ENCODE measurements at regions not wholly inside any gene's neighbourhood (a gene's known extent, or its start where the extent isn't known, plus 50 kb on each side); places are given as distances from the start of the nearest gene placed in this dataset.

DNA sequence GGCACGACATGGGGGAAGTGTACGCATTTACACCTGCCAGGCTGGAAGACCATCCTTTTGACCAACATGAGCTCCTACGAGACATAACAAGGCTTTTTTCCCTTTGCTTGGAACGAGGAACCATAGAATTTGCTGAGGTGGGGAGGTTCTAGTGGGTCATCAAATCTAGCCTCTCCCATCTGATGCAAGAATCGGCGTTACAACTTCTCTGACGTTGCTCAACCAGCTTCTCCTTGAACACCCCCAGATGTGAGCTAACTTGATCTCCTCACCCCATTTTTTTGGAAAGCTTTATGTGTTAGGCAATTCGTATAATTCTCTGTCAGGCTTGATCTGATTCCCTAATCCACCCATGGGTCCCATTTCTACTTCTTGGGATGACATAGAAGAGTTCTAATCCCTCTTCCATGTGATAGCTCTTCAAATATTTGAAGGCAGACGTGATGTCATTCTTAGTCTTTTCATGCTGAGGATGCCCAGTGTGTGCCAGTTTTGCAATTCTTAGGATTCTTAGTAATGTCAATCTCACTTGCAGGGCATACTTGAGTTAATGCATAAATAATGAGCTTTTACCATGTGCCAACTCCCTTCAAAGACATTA lies 163.6 kb upstream of the PARP11 start:
- in situ Hi-C loops (cut with HindIII; ENCODE audit: low pct_ligation_motif_present, low sequenced_read_pairs): no loop called here
- no peak overlapping the region for H3K27ac ChIP-seq
- H3K36me3 ChIP-seq (replicated peaks): no peaks in the 10 kb centered on the region
- TF ChIP-seq, protein P1, sequence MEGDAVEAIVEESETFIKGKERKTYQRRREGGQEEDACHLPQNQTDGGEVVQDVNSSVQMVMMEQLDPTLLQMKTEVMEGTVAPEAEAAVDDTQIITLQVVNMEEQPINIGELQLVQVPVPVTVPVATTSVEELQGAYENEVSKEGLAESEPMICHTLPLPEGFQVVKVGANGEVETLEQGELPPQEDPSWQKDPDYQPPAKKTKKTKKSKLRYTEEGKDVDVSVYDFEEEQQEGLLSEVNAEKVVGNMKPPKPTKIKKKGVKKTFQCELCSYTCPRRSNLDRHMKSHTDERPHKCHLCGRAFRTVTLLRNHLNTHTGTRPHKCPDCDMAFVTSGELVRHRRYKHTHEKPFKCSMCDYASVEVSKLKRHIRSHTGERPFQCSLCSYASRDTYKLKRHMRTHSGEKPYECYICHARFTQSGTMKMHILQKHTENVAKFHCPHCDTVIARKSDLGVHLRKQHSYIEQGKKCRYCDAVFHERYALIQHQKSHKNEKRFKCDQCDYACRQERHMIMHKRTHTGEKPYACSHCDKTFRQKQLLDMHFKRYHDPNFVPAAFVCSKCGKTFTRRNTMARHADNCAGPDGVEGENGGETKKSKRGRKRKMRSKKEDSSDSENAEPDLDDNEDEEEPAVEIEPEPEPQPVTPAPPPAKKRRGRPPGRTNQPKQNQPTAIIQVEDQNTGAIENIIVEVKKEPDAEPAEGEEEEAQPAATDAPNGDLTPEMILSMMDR (IDR thresholded peaks at IDR 0.05; ENCODE audit: low read depth, low read length, missing control alignments): no peak
- no peak for DNase-seq
- H3K4me3 ChIP-seq (ENCODE audit: low read depth, low read length): no peak overlapping the region
- peaks cover 27% of the 10 kb centered on the region for H3K27me3 ChIP-seq (replicated peaks)

GRCh38 chr12:4034921-4035320 lies 161.7 kb upstream of the PARP11 start:
- TF ChIP-seq, protein P1 (IDR thresholded peaks at IDR 0.05; ENCODE audit: low read depth, low read length, missing control alignments): no peak
- peaks cover 27% of the 10 kb centered on the region for H3K27me3 ChIP-seq (replicated peaks)
- DNase-seq: no peak
- no peak overlapping the region for H3K4me3 ChIP-seq (ENCODE audit: low read depth, low read length)
- in situ Hi-C loops (cut with HindIII; ENCODE audit: low pct_ligation_motif_present, low sequenced_read_pairs): no loop called here
- no peak overlapping the region for H3K27ac ChIP-seq
- H3K36me3 ChIP-seq (replicated peaks): no peaks in the 10 kb centered on the region

- no peak overlapping the region for H3K4me3 ChIP-seq (ENCODE audit: low read depth, low read length)
- peaks cover 20% of the 10 kb centered on the region for H3K27me3 ChIP-seq (replicated peaks)
- TF ChIP-seq, protein P1 (IDR thresholded peaks at IDR 0.05; ENCODE audit: low read depth, low read length, missing control alignments): no peak
- no peak for DNase-seq
- no peak overlapping the region for H3K27ac ChIP-seq
- no peaks in the 10 kb centered on the region for H3K36me3 ChIP-seq (replicated peaks)
- in situ Hi-C loops (cut with HindIII; ENCODE audit: low pct_ligation_motif_present, low sequenced_read_pairs): no loop called here
Measured at GRCh38 chr12:4032924-4033615, 159.9 kb upstream of the PARP11 start.

DNA sequence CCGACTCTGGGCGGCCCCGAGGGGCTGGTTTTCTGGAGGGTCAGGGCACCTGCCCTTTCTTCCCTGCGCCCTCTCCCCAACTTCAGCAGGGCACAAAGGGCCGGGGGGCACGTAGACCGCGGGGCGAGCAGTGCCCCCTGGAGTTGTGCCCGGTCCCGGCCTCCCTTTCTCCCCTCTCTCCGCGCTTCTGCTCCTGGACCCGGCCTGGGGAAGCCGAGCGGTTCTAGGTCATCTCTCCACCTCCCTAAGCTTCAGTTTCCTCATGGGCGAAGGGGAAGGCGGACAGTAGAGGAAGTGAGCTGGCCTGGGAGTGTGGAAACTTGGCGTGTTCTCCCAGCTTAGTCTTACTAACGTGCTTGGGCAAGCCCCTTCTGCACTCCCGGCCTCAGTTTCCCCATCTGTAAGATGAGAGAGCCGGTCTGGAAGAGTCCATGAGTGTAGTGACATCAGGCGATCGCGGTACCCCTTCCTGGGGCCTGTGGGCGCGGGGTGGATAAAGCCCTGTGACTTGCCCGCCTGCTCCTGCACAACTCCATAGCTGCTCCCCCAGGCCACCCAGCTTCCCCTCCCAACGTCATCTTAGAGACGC lies 158.6 kb upstream of the PARP11 start:
- peak overlapping the region; percentile 32 for H3K4me3 ChIP-seq (ENCODE audit: low read depth, low read length)
- H3K36me3 ChIP-seq (replicated peaks): no peaks in the 10 kb centered on the region
- peak; percentile 35 for DNase-seq
- in situ Hi-C loops (cut with HindIII; ENCODE audit: low pct_ligation_motif_present, low sequenced_read_pairs): no loop called here
- H3K27ac ChIP-seq: peak overlapping the region; percentile 45
- H3K27me3 ChIP-seq (replicated peaks): peaks cover 17% of the 10 kb centered on the region
- TF ChIP-seq, protein P1 (IDR thresholded peaks at IDR 0.05; ENCODE audit: low read depth, low read length, missing control alignments): no peak

GRCh38 chr12:4030929-4031702 lies 157.9 kb upstream of the PARP11 start:
- peak; percentile 97 for DNase-seq
- peak overlapping the region; percentile 39 for H3K4me3 ChIP-seq (ENCODE audit: low read depth, low read length)
- peaks cover 15% of the 10 kb centered on the region for H3K27me3 ChIP-seq (replicated peaks)
- TF ChIP-seq, protein P1 (IDR thresholded peaks at IDR 0.05; ENCODE audit: low read depth, low read length, missing control alignments): no peak
- in situ Hi-C loops (cut with HindIII; ENCODE audit: low pct_ligation_motif_present, low sequenced_read_pairs): no loop called here
- peak overlapping the region; percentile 76 for H3K27ac ChIP-seq
- H3K36me3 ChIP-seq (replicated peaks): no peaks in the 10 kb centered on the region

All from brain microvascular endothelial cell (primary cell).